ENCODE measurements at regions not wholly inside any gene's neighbourhood (a gene's known extent, or its start where the extent isn't known, plus 50 kb on each side); places are given as distances from the start of the nearest gene placed in this dataset.

- peaks cover 2% of the 10 kb centered on the region for H3K9me3 Mint-ChIP-seq
- H3K27me3 Mint-ChIP-seq, result peaks cover 4% of the 10 kb centered on the region
- no peak overlapping the region for H3K4me3 Mint-ChIP-seq
- no peaks in the 10 kb centered on the region for H3K36me3 Mint-ChIP-seq (ENCODE audit: low read depth)
- ChIA-PET CTCF (no interaction called here), POLR2A (no interaction called here)
- no peaks in the 10 kb centered on the region for H3K4me1 Mint-ChIP-seq
- DNase-seq (no peak), ATAC-seq (ENCODE audit: low read depth) (no peak)
- intact Hi-C loops (cut with micrococcal nuclease), result no loop called here
- TF ChIP-seq, protein P1, sequence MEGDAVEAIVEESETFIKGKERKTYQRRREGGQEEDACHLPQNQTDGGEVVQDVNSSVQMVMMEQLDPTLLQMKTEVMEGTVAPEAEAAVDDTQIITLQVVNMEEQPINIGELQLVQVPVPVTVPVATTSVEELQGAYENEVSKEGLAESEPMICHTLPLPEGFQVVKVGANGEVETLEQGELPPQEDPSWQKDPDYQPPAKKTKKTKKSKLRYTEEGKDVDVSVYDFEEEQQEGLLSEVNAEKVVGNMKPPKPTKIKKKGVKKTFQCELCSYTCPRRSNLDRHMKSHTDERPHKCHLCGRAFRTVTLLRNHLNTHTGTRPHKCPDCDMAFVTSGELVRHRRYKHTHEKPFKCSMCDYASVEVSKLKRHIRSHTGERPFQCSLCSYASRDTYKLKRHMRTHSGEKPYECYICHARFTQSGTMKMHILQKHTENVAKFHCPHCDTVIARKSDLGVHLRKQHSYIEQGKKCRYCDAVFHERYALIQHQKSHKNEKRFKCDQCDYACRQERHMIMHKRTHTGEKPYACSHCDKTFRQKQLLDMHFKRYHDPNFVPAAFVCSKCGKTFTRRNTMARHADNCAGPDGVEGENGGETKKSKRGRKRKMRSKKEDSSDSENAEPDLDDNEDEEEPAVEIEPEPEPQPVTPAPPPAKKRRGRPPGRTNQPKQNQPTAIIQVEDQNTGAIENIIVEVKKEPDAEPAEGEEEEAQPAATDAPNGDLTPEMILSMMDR (IDR thresholded peaks at IDR 0.05), result no peak
- H3K27ac Mint-ChIP-seq, result no peak overlapping the region
Observed at GRCh38 chr13:111875915-111876314, 191.0 kb upstream of the SOX1 start.

GRCh38 chr13:111876506-111876905 lies 190.4 kb upstream of the SOX1 start:
- Mint-ChIP-seq H3K27me3 (peaks cover 3% of the 10 kb centered on the region), H3K4me1 (no peaks in the 10 kb centered on the region), H3K27ac (no peak overlapping the region), H3K4me3 (no peak overlapping the region), H3K36me3 (ENCODE audit: low read depth) (no peaks in the 10 kb centered on the region), H3K9me3 (peaks cover 2% of the 10 kb centered on the region)
- TF ChIP-seq, protein P1 (IDR thresholded peaks at IDR 0.05), result no peak
- no peak for ATAC-seq (ENCODE audit: low read depth)
- CTCF ChIA-PET, result no interaction called here
- intact Hi-C loops (cut with micrococcal nuclease), result no loop called here
- POLR2A ChIA-PET, result no interaction called here
- DNase-seq, result no peak

- ATAC-seq (ENCODE audit: low read depth) (no peak), DNase-seq (no peak)
- peaks cover 3% of the 10 kb centered on the region for H3K27me3 Mint-ChIP-seq
- TF ChIP-seq, protein P1 (IDR thresholded peaks at IDR 0.05), result no peak
- CTCF ChIA-PET, result no interaction called here
- H3K36me3 Mint-ChIP-seq (ENCODE audit: low read depth), result no peaks in the 10 kb centered on the region
- POLR2A ChIA-PET, result no interaction called here
- no peak overlapping the region for H3K4me3 Mint-ChIP-seq
- H3K4me1 Mint-ChIP-seq, result no peaks in the 10 kb centered on the region
- intact Hi-C loops (cut with micrococcal nuclease), result no loop called here
- H3K9me3 Mint-ChIP-seq, result peaks cover 2% of the 10 kb centered on the region
- no peak overlapping the region for H3K27ac Mint-ChIP-seq
Observed at GRCh38 chr13:111877906-111878305, 189.0 kb upstream of the SOX1 start.

- H3K4me3 Mint-ChIP-seq, result no peak overlapping the region
- POLR2A ChIA-PET, result no interaction called here
- DNase-seq (no peak), ATAC-seq (ENCODE audit: low read depth) (no peak)
- intact Hi-C loops (cut with micrococcal nuclease), result no loop called here
- H3K36me3 Mint-ChIP-seq (ENCODE audit: low read depth), result no peaks in the 10 kb centered on the region
- H3K9me3 Mint-ChIP-seq, result peaks cover 2% of the 10 kb centered on the region
- TF ChIP-seq, protein P1 (IDR thresholded peaks at IDR 0.05), result no peak
- no peaks in the 10 kb centered on the region for H3K4me1 Mint-ChIP-seq
- no peak overlapping the region for H3K27ac Mint-ChIP-seq
- CTCF ChIA-PET, result no interaction called here
- peaks cover 3% of the 10 kb centered on the region for H3K27me3 Mint-ChIP-seq
Observed at GRCh38 chr13:111879719-111880118, 187.2 kb upstream of the SOX1 start.

DNA sequence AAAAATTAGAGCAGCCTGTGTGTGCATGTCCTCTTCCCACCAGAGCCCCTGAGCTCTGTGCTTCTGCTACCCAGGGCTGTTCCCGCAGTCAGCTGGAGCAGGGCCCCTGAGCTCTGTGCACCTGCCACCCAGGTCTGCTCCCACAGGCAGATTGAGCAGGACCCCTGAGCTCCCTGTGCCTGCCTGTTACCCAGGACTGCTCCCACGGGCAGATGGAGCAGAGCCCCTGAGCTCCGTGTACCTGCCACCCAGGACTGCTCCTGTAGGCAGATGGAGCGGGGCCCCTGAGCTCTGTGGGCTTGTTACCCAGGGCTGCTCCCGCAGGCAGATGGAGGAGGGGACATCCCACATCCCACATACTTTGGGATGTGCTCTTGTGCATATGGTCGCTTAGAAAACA lies 186.8 kb upstream of the SOX1 start:
- H3K4me1 Mint-ChIP-seq, result no peaks in the 10 kb centered on the region
- no peak overlapping the region for H3K27ac Mint-ChIP-seq
- POLR2A ChIA-PET, result no interaction called here

More for the DNA sequence above, 186.8 kb upstream of the SOX1 start:
- intact Hi-C loops (cut with micrococcal nuclease), result no loop called here
- no peaks in the 10 kb centered on the region for H3K36me3 Mint-ChIP-seq (ENCODE audit: low read depth)
- ATAC-seq (ENCODE audit: low read depth) (no peak), DNase-seq (no peak)
- CTCF ChIA-PET, result no interaction called here
- peaks cover 2% of the 10 kb centered on the region for H3K9me3 Mint-ChIP-seq
- H3K4me3 Mint-ChIP-seq, result no peak overlapping the region
- TF ChIP-seq, protein P1 (IDR thresholded peaks at IDR 0.05), result no peak
- H3K27me3 Mint-ChIP-seq, result peaks cover 3% of the 10 kb centered on the region
